T-helper 2 cell treated with Interferon-gamma antibody and Interleukin-4, amounts not matched to agents 5 μg/mL and 100 μg/mL, for 36 hours (primary cell): ENCODE measurements at regions not wholly inside any gene's neighbourhood (a gene's known extent, or its start where the extent isn't known, plus 50 kb on each side); places are given as distances from the start of the nearest gene placed in this dataset.

Experiments used
- DNase-seq: peaks from one replicate; pipeline ENCODE4 v3.0.0; 2021; ENCODE audit warnings: low spot score
- H3K27ac Mint-ChIP-seq: one replicate; pipeline ENCODE4 v1.8.0; 2021; ENCODE audit warnings: mild to moderate bottlenecking, mixed read lengths
- H3K27me3 Mint-ChIP-seq: one replicate; pipeline ENCODE4 v1.8.0; 2021; ENCODE audit warnings: low read depth, mixed read lengths
- H3K36me3 Mint-ChIP-seq: one replicate; pipeline ENCODE4 v1.8.0; 2021; ENCODE audit warnings: low read depth, mixed read lengths
- H3K4me1 Mint-ChIP-seq: one replicate; pipeline ENCODE4 v1.8.0; 2021; ENCODE audit warnings: low read depth, mixed read lengths
- H3K4me3 Mint-ChIP-seq: one replicate; pipeline ENCODE4 v1.8.0; 2022; ENCODE audit warnings: mild to moderate bottlenecking, moderate library complexity, mixed read lengths
- H3K9me3 Mint-ChIP-seq: one replicate; pipeline ENCODE4 v1.8.0; 2021; ENCODE audit warnings: mixed read lengths

GRCh38 chr6:164039954-164040375 is 625.4 kb downstream of the QKI start:
- Mint-ChIP-seq H3K4me3 (peak overlapping the region; percentile 26), H3K36me3 (no peaks in the 10 kb centered on the region), H3K27me3 (no peaks in the 10 kb centered on the region), H3K27ac (no peak overlapping the region), H3K4me1 (no peaks in the 10 kb centered on the region), H3K9me3 (no peaks in the 10 kb centered on the region)
- peak; percentile 36 for DNase-seq

DNA sequence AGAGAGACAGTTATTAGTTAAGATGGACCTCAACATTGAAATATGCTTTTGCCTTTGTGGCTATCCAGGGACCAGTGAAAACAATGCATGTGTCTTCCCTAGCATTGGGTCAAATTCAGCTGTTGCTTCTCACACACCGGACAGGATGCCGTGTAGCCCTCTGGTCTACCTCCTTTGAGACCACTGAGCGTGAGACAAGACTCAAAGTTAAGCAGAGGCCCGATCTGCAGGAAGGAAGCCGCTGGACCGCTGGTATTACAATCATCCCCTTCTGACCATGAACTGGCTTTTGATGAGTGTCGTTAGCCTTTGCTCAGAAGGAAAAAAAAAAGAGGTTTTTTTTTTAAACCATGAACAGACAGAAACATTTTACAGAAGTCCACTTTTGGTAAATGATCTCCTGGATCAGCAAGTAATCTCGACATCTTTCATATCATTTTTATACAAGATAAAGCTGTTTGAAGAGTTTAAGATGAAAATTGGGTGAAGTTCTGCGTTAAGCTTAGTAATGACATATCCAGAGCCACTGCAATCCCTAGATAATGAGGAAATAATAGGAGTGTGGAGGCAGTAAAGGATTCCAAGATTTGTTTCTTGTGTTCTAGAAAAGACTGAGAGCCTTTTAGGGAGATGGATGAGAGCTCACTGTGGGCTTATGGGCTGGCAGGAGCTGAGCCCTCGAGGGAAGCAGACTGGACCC is 622.8 kb downstream of the QKI start:
- Mint-ChIP-seq H3K36me3 (no peaks in the 10 kb centered on the region), H3K9me3 (no peaks in the 10 kb centered on the region), H3K4me3 (no peak overlapping the region), H3K27ac (no peak overlapping the region), H3K27me3 (no peaks in the 10 kb centered on the region), H3K4me1 (no peaks in the 10 kb centered on the region)
- DNase-seq: no peak

DNA sequence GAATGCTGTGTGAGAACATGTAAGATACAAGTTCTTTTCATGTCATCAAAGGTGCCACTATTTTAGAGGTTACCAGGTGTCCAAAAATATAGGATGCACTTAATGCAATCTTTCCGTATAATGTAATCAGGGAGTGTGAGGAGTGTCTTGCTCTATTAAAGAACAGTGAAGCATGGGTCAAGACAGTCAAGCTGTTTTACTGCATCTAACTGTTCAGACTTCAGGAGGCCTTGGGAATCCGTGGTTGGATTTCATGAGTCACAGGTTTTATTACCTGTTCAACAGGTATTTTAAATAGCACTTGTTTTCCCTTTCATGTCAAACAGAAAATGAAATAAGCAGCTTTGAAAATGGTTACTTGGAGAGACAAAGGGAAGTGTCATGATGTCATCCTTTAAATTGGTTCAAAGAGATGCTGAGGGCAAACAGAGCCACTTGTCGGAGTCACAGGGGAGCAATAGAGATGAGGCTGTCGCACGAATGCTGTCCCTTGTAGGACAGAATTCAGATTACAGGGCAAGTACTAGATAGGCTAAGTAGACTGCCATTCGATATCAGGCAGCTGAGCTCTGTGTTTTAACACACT is 621.5 kb downstream of the QKI start:
- Mint-ChIP-seq H3K36me3 (no peaks in the 10 kb centered on the region), H3K9me3 (no peaks in the 10 kb centered on the region), H3K4me1 (no peaks in the 10 kb centered on the region), H3K27ac (no peak overlapping the region), H3K27me3 (no peaks in the 10 kb centered on the region), H3K4me3 (no peak overlapping the region)
- DNase-seq: no peak

DNA sequence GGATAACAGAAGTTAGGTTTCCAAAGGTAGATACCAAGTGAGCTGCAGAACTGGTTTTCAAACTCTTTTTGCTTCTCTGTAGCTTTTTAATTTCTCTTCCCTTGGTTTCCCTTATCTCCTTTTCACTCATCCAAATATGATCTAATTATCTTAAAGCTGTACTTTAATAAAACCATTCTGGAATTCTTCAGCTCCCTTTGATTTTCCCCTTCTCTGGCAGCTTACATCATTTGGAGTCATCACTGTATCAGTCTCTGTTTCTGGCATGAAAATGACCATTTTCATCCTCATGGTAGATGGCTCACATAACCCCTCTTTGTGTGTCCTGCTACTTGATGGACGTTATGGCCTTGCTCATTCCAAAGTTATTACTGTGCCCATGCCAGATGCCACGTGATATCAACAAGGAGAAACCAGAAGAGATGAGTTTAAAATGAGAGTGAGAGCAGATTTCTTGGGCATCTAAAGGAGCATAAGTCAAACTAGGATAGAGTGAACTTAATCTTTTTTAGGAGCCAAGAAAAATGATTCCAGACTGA is 620.2 kb downstream of the QKI start:
- Mint-ChIP-seq H3K36me3 (no peaks in the 10 kb centered on the region), H3K27ac (no peak overlapping the region), H3K4me1 (no peaks in the 10 kb centered on the region), H3K27me3 (no peaks in the 10 kb centered on the region), H3K4me3 (no peak overlapping the region), H3K9me3 (no peaks in the 10 kb centered on the region)
- no peak for DNase-seq

- DNase-seq: no peak
These were observed 610.7 kb downstream of the QKI start for GRCh38 chr6:164025180-164025579.

DNA sequence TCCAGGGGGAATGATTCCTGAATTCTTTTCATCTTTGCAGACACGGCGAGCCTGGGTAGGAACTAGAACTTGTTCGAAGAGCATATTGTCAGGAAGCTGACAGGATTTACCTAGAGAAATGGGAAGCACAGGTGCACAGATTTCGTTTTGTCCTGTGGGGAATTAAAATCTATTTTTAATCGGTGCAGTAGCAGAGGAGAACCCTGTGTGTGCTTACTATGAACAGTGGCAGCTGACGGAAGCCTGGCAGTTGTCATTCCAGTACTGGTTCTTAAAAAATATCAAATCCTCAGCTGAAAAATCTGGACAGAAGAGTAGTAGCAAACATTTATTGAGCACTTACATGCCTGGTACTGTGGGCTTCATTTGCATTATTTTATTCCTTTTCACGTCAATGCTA is 609.0 kb downstream of the QKI start:
- Mint-ChIP-seq H3K4me3 (no peak overlapping the region), H3K4me1 (no peaks in the 10 kb centered on the region), H3K9me3 (no peaks in the 10 kb centered on the region), H3K36me3 (no peaks in the 10 kb centered on the region), H3K27ac (no peak overlapping the region), H3K27me3 (no peaks in the 10 kb centered on the region)
- DNase-seq: no peak

More at GRCh38 chr6:164025180-164025579, 610.7 kb downstream of the QKI start:
- Mint-ChIP-seq H3K36me3 (no peaks in the 10 kb centered on the region), H3K27me3 (no peaks in the 10 kb centered on the region), H3K9me3 (no peaks in the 10 kb centered on the region), H3K4me1 (no peaks in the 10 kb centered on the region), H3K4me3 (no peak overlapping the region), H3K27ac (no peak overlapping the region)

DNA sequence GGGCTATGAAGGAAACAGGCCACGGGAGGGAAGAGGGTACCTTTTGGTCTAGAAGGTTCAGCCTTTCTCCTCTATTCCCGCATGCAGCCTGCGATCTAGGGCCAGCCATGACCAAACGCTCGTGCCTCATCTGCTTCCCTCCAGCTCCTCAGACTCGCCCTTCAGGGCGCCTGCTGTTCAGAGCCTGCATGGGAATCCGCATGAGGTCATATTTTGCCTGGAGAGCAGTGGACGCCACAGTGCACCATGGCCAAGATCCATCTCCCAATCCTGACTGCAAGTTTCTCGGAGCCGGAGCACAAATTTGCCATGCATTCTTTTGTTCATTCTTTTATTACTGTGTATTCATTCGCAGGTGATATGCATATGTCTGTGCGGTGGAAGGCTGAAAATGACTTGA is 608.1 kb downstream of the QKI start:
- no peak for DNase-seq
- no peaks in the 10 kb centered on the region for H3K27me3 Mint-ChIP-seq
- no peaks in the 10 kb centered on the region for H3K4me1 Mint-ChIP-seq
- no peak overlapping the region for H3K4me3 Mint-ChIP-seq
- H3K9me3 Mint-ChIP-seq: no peaks in the 10 kb centered on the region
- H3K36me3 Mint-ChIP-seq: no peaks in the 10 kb centered on the region
- H3K27ac Mint-ChIP-seq: no peak overlapping the region

DNA sequence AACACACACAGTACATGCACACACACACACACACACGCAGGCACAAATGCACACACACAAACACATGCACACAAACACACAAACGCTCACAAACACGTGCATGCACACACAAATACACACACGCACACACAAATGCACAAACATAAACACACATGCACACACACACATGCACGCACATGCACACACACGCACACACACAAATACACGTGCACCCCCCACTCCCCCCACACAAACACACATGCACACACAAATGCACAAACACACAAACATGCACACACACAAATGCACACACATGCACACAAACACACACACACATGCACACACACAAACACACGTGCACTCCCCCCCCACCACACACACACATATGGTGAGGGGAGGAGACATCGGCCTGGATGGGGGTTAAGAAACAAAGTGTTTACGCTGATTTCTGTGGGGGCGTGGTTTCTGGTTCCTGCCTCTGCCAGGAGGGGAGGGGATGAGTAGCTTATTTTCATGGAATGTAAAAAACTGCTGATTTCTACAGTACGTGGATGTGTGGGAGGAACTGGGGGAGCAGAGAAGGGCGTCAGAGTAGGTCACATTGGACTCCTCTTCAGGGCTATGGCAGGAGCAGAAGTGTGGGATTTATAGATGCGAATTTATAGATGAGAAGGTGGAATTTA is 607.2 kb downstream of the QKI start:
- Mint-ChIP-seq H3K9me3 (no peaks in the 10 kb centered on the region), H3K36me3 (no peaks in the 10 kb centered on the region), H3K27ac (no peak overlapping the region), H3K4me1 (no peaks in the 10 kb centered on the region), H3K4me3 (no peak overlapping the region), H3K27me3 (no peaks in the 10 kb centered on the region)
- DNase-seq: no peak

- H3K36me3 Mint-ChIP-seq: no peaks in the 10 kb centered on the region
- H3K4me1 Mint-ChIP-seq: no peaks in the 10 kb centered on the region
- H3K9me3 Mint-ChIP-seq: no peaks in the 10 kb centered on the region
- no peak for DNase-seq
- H3K4me3 Mint-ChIP-seq: no peak overlapping the region
- H3K27ac Mint-ChIP-seq: no peak overlapping the region
- H3K27me3 Mint-ChIP-seq: no peaks in the 10 kb centered on the region
These were observed 605.6 kb downstream of the QKI start for GRCh38 chr6:164020142-164020541.

- Mint-ChIP-seq H3K9me3 (no peaks in the 10 kb centered on the region), H3K36me3 (no peaks in the 10 kb centered on the region), H3K4me1 (no peaks in the 10 kb centered on the region), H3K27ac (no peak overlapping the region), H3K27me3 (no peaks in the 10 kb centered on the region), H3K4me3 (no peak overlapping the region)
- DNase-seq: no peak
These were observed 603.6 kb downstream of the QKI start for GRCh38 chr6:164018133-164018532.

- Mint-ChIP-seq H3K27me3 (no peaks in the 10 kb centered on the region), H3K36me3 (no peaks in the 10 kb centered on the region), H3K4me3 (no peak overlapping the region), H3K4me1 (no peaks in the 10 kb centered on the region), H3K27ac (no peak overlapping the region), H3K9me3 (no peaks in the 10 kb centered on the region)
- DNase-seq: no peak
These were observed 601.5 kb downstream of the QKI start for GRCh38 chr6:164016056-164016455.

GRCh38 chr6:164015088-164015484 is 600.6 kb downstream of the QKI start:
- H3K4me3 Mint-ChIP-seq: no peak overlapping the region
- no peak overlapping the region for H3K27ac Mint-ChIP-seq

DNA sequence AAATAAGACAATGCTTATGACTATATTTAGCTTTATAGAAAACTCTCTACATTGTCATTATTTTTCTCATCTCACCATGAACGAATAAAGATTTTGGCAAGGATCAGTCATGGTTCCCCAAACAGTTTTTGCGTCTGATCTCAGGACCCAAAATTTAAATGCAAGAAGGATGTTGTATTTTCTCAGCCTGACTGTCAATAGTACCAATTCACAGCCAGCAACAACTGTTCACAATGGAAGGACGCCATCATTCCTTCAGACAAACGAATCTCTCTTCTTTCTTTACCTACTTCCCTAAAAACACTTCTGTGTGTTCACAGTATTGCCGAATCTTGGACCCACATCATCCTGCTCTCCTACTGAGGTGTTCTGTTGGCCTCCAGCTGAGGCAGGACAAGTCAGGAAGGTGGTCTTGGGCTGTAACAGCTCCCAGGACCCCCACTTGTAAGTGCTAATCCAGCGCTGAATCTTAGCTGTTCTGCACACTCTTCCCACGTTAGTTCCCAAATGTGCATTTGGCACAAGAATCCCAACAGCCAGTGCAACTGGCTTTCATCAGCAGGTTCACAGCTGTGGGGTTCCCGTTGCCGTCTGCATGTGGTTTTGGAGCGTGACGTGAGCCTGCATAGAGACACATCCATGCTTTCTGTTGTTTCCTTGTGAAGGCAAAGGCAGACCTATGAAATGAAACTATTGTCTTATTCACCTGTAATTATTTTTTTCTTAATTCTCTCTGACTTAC is 600.0 kb downstream of the QKI start:
- H3K36me3 Mint-ChIP-seq: no peaks in the 10 kb centered on the region
- no peak overlapping the region for H3K27ac Mint-ChIP-seq
- no peak for DNase-seq
- H3K9me3 Mint-ChIP-seq: no peaks in the 10 kb centered on the region
- H3K4me1 Mint-ChIP-seq: no peaks in the 10 kb centered on the region
- H3K27me3 Mint-ChIP-seq: no peaks in the 10 kb centered on the region
- H3K4me3 Mint-ChIP-seq: no peak overlapping the region

More at GRCh38 chr6:164015088-164015484, 600.6 kb downstream of the QKI start:
- H3K36me3 Mint-ChIP-seq: no peaks in the 10 kb centered on the region
- no peaks in the 10 kb centered on the region for H3K9me3 Mint-ChIP-seq
- no peak for DNase-seq
- no peaks in the 10 kb centered on the region for H3K27me3 Mint-ChIP-seq
- no peaks in the 10 kb centered on the region for H3K4me1 Mint-ChIP-seq
